RPMI8226 (cell line): ENCODE measurements at regions not wholly inside any gene's neighbourhood (a gene's known extent, or its start where the extent isn't known, plus 50 kb on each side); places are given as distances from the start of the nearest gene placed in this dataset.

Experiments
- DNase-seq: peaks from one replicate; pipeline ENCODE4 v3.0.0-alpha.2; 2015

- DNase-seq: no peak
Observed at GRCh38 chr5:98468188-98468869, 305.1 kb upstream of the RGMB start.

GRCh38 chr5:98470747-98471146 lies 302.7 kb upstream of the RGMB start:
- DNase-seq: no peak

GRCh38 chr5:98471458-98471857 lies 302.0 kb upstream of the RGMB start:
- DNase-seq: no peak

GRCh38 chr5:98474216-98474615 lies 299.2 kb upstream of the RGMB start:
- DNase-seq: no peak

DNA sequence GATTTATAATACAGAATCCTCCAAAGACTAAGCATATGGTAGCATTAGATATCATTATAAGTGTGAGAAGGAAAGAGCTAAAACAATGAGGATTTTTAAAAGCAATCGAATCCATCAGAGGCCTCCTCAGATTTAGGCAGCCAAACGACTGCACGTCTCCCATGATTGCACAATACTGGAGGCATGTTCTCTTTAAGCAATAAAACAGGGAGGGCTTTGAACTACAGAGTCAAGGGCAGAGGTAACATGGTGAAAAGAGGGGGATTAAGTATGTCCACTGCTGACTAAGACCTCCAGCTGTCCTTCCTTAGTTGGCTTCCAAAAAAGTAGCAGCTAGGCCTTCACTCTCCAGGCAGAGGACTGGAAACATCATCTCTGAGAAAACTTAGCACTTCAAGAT lies 298.7 kb upstream of the RGMB start:
- no peak for DNase-seq

- DNase-seq: no peak
Observed at GRCh38 chr5:98482321-98483300, 290.9 kb upstream of the RGMB start.

GRCh38 chr5:98483301-98483685 lies 290.2 kb upstream of the RGMB start:
- no peak for DNase-seq

DNA sequence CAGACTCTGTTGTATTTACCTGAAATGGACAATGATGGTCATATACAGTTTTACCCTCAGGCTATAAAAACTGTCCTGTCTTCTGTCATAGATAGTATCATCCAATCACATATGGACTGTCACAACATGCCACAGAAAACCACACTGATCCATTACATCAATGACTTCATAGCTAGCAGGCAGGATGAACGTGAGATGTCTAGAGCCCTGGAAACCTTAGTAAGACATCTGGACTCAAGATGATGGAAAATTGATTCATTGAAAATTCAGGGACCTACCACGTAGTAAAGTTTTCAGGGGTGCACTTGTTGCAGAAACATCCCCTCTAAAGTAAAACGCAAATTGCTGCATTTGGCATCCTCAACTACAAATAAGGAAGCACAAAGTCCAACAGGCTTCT lies 284.4 kb upstream of the RGMB start:
- DNase-seq: no peak

DNA sequence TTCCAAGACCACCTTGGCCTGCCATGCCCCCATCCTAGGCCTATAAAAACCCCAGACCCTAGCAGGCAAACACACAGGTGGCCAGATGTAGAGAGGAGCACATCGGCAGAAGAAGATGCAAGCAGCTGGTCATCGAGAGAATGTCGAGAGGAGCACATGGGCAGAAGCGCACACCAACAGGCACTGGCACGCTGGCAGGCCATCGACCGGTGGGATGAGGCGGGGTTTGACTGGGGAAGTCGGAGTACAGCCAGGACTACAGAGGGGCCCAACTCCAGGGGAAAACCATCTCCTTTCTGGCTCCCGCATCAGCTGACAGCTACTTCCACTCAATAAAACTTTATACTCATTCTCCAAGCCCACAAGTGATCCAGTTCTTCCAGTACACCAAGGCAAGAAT lies 283.1 kb upstream of the RGMB start:
- no peak for DNase-seq

- DNase-seq: no peak
Observed at GRCh38 chr5:98492258-98492657, 281.2 kb upstream of the RGMB start.

GRCh38 chr5:98497418-98497817 lies 276.0 kb upstream of the RGMB start:
- DNase-seq: no peak

- no peak for DNase-seq
Observed at GRCh38 chr5:98498028-98498427, 275.4 kb upstream of the RGMB start.

- no peak for DNase-seq
Observed at GRCh38 chr5:98499892-98500291, 273.6 kb upstream of the RGMB start.

DNA sequence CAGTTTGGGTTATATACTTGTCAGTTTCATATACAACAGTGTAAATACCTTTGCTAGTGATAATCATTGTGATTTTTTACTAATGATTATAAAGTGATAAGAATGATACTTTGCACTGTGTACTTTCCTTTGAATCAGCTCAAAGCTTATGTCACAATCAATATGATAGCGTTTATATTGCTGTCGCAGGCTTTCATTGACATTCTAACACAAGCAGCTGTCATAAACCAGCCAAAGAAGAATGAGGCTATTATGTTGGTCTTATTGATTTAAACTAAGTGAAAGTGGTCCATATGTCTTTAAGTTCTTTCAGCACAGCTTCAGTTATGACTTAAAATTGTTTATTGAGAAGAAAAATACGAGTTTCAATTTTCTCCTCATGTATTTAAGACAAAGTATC lies 272.7 kb upstream of the RGMB start:
- DNase-seq: no peak

DNA sequence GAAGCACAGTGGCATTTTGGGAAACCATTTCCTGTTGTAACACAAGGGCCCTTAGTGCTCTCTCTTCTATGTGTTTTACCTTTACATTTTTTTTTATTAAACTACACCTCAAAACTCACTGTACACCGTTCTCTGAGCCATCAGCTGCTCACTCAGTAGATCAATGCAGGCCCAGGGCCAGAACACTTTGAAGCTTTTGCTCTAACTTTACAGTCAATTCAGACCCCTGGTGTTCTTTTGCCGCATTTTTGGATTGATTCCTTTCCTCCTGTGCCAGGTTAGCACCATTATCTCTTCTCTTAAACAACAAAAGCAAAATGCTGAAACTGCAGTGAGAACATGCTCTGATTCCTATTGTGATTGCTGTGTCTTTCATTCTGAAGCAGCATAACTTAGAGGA lies 269.8 kb upstream of the RGMB start:
- DNase-seq: no peak

GRCh38 chr5:98504505-98504904 lies 269.0 kb upstream of the RGMB start:
- DNase-seq: no peak

- no peak for DNase-seq
Observed at GRCh38 chr5:98510143-98510985, 263.1 kb upstream of the RGMB start.

GRCh38 chr5:98513380-98513779 lies 260.1 kb upstream of the RGMB start:
- DNase-seq: no peak

DNA sequence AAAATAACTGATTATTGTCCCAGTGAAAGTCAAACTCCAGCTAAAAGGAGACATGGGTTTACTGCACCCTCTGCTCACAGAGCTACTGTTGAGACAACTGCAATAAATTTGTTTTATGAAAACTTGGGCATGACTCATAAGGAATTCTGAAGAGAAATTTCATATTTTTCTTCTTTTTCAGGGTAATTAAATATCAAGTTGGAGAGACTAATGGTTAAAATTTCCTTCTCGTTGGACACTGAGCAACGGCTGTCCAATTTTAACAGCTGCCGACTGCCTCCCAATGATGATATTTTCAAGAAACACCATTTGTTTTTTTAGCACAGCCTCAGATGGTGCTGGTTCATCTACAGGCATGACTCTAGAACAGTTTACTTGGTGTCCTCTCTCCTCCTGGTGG lies 259.2 kb upstream of the RGMB start:
- no peak for DNase-seq

DNA sequence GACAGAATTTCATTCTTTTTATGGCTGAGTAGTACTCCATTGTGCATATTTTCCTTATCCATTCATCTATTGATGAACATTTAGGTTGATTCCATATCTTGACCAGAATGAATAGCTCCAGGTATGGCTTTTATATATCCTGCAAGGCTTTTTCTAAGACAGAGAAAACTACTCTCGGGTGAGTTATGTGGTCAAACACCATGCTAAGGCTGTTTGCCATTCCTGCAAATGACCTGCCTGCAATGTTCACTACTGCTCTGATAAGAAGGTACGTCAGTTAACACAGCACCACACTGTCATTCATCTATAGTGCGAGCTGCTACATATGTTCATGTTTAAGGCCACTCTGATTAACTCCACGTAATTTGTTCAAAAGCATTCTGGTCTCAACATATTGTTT lies 256.8 kb upstream of the RGMB start:
- no peak for DNase-seq

DNA sequence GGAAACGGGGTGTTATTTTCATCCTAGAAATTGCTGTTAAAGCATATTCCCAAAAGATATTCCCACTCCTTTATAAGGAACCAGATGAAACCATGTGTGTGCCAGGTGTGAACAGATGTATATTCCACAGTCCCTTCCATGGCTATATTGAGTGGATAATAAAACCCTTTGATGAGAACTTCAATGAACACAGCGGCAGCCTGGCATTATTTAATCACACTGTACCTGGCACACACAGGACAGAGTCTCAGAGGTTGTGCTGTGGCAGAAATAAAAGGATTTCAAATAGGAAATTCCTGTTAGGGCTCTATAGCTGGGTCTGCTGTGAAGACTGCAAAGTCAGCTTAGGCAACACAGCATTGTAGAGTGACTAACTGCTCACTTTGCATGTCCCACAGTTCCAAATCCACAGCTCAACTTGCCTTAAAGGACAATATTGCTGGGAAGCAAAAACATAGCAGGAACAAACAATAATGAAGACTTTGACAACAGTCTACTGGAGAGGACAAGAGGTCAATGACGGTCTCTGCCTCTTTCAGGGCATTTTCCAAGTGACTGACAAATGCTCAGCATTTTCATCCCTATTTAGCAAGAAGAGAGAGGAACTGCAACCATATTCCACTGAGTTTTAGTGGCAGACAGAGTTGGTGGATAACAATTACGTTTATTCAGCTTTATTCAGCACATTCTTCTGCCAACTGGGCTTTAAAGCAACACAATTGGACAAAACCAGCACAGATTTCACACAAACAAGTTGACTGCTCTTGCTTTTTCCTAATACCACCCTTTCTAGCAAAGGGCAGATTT lies 255.7 kb upstream of the RGMB start:
- DNase-seq: no peak

DNA sequence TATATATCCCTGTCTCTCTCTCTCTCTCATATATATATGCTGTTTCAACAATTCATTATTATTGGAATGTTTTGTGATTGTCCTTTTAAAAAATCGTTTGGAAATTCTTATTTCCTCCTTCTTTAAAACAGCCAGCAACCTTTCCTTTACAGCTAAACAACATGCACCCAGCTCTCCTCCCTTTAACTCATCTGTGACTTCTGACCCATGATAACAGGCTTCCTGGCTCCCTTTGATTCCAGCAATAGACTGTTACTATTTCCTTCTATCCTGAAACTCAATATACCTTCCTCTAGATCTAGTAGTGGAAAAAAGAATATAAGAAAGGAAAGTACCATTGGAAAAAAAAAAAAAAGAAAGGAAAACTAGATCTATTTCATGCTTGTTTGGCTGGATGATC lies 254.7 kb upstream of the RGMB start:
- DNase-seq: no peak

DNA sequence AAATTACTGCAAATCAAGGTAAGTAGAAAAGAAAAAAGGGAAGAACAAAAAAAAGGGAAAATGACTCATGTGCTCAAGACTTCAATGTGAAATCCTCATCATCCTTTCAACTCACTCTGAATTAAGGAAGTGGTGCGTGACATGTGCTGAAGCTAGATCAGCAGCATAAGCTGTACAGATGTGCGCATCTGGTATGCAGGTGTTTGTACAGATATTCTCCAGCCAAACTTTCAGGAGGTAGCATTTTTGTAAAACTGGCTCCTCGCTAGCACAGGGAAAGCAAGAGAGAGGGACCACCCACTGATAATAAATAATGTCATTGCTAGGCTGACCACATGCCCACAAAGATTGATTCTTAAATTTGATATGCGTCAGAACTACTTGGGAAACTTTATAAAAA lies 253.9 kb upstream of the RGMB start:
- DNase-seq: peak; percentile 13
